H1 (cell line): ENCODE measurements at regions not wholly inside any gene's neighbourhood (a gene's known extent, or its start where the extent isn't known, plus 50 kb on each side); places are given as distances from the start of the nearest gene placed in this dataset.

Source experiments
- CTCF ChIA-PET: fragments of 300-600 bp; sonication (Branson Sonifier 250); formaldehyde crosslinking; loops from one replicate; lab custom pipeline; 2021; ENCODE audit not compliant: partially characterized antibody; lab: Charles Lee
- POLR2A ChIA-PET: fragments of 300-600 bp; sonication (Branson Sonifier 250); formaldehyde crosslinking; loops from one replicate; lab custom pipeline; 2021; ENCODE audit warnings: inconsistent platforms; ENCODE audit not compliant: partially characterized antibody; lab: Charles Lee
- DNase-seq, 2 experiments: peaks; one replicate each; pipeline versions ENCODE4 v3.0.0 to v3.0.0-alpha.2; 2010 to 2022; ENCODE audit warnings: low spot score in 2 of 2, low read depth in 1 of 2, mixed read lengths in 1 of 2
- FAIRE-seq: peaks from 2 replicates; lab custom pipeline; 2011; peaks lifted over from hg19 to GRCh38; lab: Jason Lieb, UNC
- H2AFZ ChIP-seq: 2 replicates; pipeline ENCODE4 v1.8.1; 2012; ENCODE audit warnings: low read length, inconsistent platforms
- H2AK5ac ChIP-seq: 2 replicates; pipeline ENCODE4 v1.6.1; 2013; ENCODE audit warnings: low read depth, low read length
- H2BK120ac ChIP-seq: replicated peaks from 2 replicates; pipeline ENCODE3; 2013; ENCODE audit warnings: low read depth, low read length, inconsistent platforms
- H2BK12ac ChIP-seq: 2 replicates; pipeline ENCODE4 v1.6.1; 2013; ENCODE audit warnings: low read depth, low read length
- H2BK15ac ChIP-seq: 2 replicates; pipeline ENCODE4 v1.6.1; 2013; ENCODE audit warnings: low read length
- H2BK20ac ChIP-seq: 2 replicates; pipeline ENCODE4 v1.6.1; 2013; ENCODE audit warnings: low read length
- H2BK5ac ChIP-seq: 2 replicates; pipeline ENCODE4 v1.6.1; 2013; ENCODE audit warnings: low read depth, low read length
- H3K14ac ChIP-seq: 2 replicates; pipeline ENCODE4 v1.6.1; 2013; ENCODE audit warnings: inconsistent platforms; ENCODE audit not compliant: insufficient read length
- H3K18ac ChIP-seq: 2 replicates; pipeline ENCODE4 v1.6.1; 2013; ENCODE audit warnings: low read length; ENCODE audit errors: extremely low read depth
- H3K23ac ChIP-seq: 2 replicates; pipeline ENCODE4 v1.6.1; 2013; ENCODE audit warnings: inconsistent platforms; ENCODE audit not compliant: insufficient read length
- H3K23me2 ChIP-seq: 2 replicates; pipeline ENCODE4 v1.6.1; 2013; ENCODE audit warnings: low read depth, low read length
- H3K27ac ChIP-seq: 2 replicates; pipeline ENCODE4 v1.6.1; 2011; ENCODE audit warnings: low read depth, low read length, inconsistent platforms
- H3K27me3 ChIP-seq, 4 experiments: replicated peaks in 1 of 4; 1 replicate in 1 of 4; 2 replicates in 3 of 4; pipeline versions ENCODE4 v1.6.1 to v1.8.1; 2011 to 2013; ENCODE audit warnings: low read length in 3 of 4, mild to moderate bottlenecking in 3 of 4, inconsistent platforms in 2 of 4, mixed read lengths in 2 of 4, moderate library complexity in 1 of 4; ENCODE audit not compliant: control insufficient read depth in 3 of 4, insufficient read depth in 3 of 4; ENCODE audit errors: extremely low read depth in 1 of 4
- H3K36me3 ChIP-seq, 4 experiments: 2 replicates each; pipeline versions ENCODE4 v1.6.1 to v1.8.1; 2011 to 2013; ENCODE audit warnings: mild to moderate bottlenecking in 4 of 4, low read length in 3 of 4, moderate library complexity in 2 of 4, control low read depth in 1 of 4, inconsistent platforms in 1 of 4; ENCODE audit not compliant: insufficient read depth in 4 of 4, control insufficient read depth in 2 of 4
- H3K4ac ChIP-seq: replicated peaks from 2 replicates; pipeline ENCODE3; 2013; ENCODE audit warnings: low read length, low read depth, mixed read lengths, inconsistent platforms; ENCODE audit not compliant: insufficient read length
- H3K4me1 ChIP-seq, 4 experiments: replicated peaks in 1 of 4; 1 replicate in 1 of 4; 2 replicates in 3 of 4; pipeline versions ENCODE4 v1.6.1 to v1.8.1; 2011 to 2013; ENCODE audit warnings: low read length in 3 of 4, inconsistent platforms in 2 of 4, mixed read lengths in 1 of 4; ENCODE audit not compliant: insufficient read depth in 4 of 4, control insufficient read depth in 3 of 4
- H3K4me2 ChIP-seq, 2 experiments: 2 replicates each; pipeline versions ENCODE4 v1.6.1 to v1.8.1; 2011 to 2013; ENCODE audit warnings: low read depth in 2 of 2, low read length in 2 of 2, control low read depth in 1 of 2, inconsistent platforms in 1 of 2, mild to moderate bottlenecking in 1 of 2; ENCODE audit not compliant: insufficient read depth in 1 of 2
- H3K4me3 ChIP-seq, 4 experiments: fragments of 200-600, 300-600 bp in 1 of 4; sonication (generic), shearing (Covaris generic), sonication (Bioruptor Twin) in 1 of 4; 2 replicates each; pipeline versions ENCODE4 v1.5.1 to v1.8.1; 2011 to 2016; ENCODE audit warnings: low read length in 4 of 4, low read depth in 3 of 4, control low read depth in 2 of 4, inconsistent platforms in 2 of 4, mild to moderate bottlenecking in 2 of 4, mixed read lengths in 1 of 4, moderate library complexity in 1 of 4; ENCODE audit not compliant: insufficient read depth in 2 of 4; ENCODE audit errors: extremely low read depth in 1 of 4
- H3K56ac ChIP-seq: replicated peaks from 2 replicates; pipeline ENCODE3; 2013; ENCODE audit warnings: low read depth, mild to moderate bottlenecking, mixed read lengths, low read length, inconsistent platforms; ENCODE audit not compliant: insufficient read length
- H3K79me1 ChIP-seq: 2 replicates; pipeline ENCODE4 v1.6.1; 2013; ENCODE audit warnings: low read depth, low read length, control low read depth
- H3K79me2 ChIP-seq, 2 experiments: 2 replicates each; pipeline versions ENCODE4 v1.6.1 to v1.8.1; 2012 to 2013; ENCODE audit warnings: low read length in 2 of 2, mild to moderate bottlenecking in 2 of 2, inconsistent platforms in 1 of 2; ENCODE audit not compliant: insufficient read depth in 2 of 2, control insufficient read depth in 1 of 2
- H3K9ac ChIP-seq, 4 experiments: replicated peaks in 1 of 4; 1 replicate in 1 of 4; 2 replicates in 3 of 4; pipeline versions ENCODE4 v1.6.1 to v1.8.1; 2011 to 2013; ENCODE audit warnings: low read depth in 3 of 4, low read length in 3 of 4, control low read depth in 2 of 4, mild to moderate bottlenecking in 2 of 4, moderate library complexity in 2 of 4, inconsistent platforms in 1 of 4; ENCODE audit errors: extremely low read depth in 1 of 4
- H3K9me3 ChIP-seq, 2 experiments: 2 replicates each; pipeline versions ENCODE4 v1.6.1 to v1.8.1; 2012 to 2013; ENCODE audit warnings: mild to moderate bottlenecking in 2 of 2, moderate library complexity in 2 of 2, control low read depth in 1 of 2, inconsistent platforms in 1 of 2, low read depth in 1 of 2, low read length in 1 of 2, mixed read lengths in 1 of 2; ENCODE audit not compliant: insufficient read depth in 2 of 2
- H4K20me1 ChIP-seq, 2 experiments: replicated peaks in 1 of 2; 2 replicates each; pipeline versions ENCODE3 to v1.8.1; 2011 to 2013; ENCODE audit warnings: inconsistent platforms in 2 of 2, low read length in 2 of 2, mild to moderate bottlenecking in 1 of 2; ENCODE audit not compliant: insufficient read depth in 2 of 2, control insufficient read depth in 1 of 2
- H4K5ac ChIP-seq: 2 replicates; pipeline ENCODE4 v1.6.1; 2013; ENCODE audit warnings: low read length, low read depth, mixed read lengths, inconsistent platforms; ENCODE audit not compliant: insufficient read length
- H4K8ac ChIP-seq: 2 replicates; pipeline ENCODE4 v1.8.0; 2013; ENCODE audit warnings: mild to moderate bottlenecking, moderate library complexity, low read length, inconsistent platforms; ENCODE audit not compliant: insufficient read depth; ENCODE audit errors: extremely low read depth
- H4K91ac ChIP-seq: replicated peaks from 2 replicates; pipeline ENCODE3; 2013; ENCODE audit warnings: low read length, mixed read lengths, inconsistent platforms; ENCODE audit not compliant: insufficient read length
- ATF2 ChIP-seq: IDR thresholded peaks from 2 replicates; pipeline ENCODE4 v1.6.1; 2012; ENCODE audit warnings: low read length, inconsistent platforms
- BRCA1 ChIP-seq: IDR thresholded peaks from 2 replicates; pipeline ENCODE4 v1.6.1; 2012; ENCODE audit warnings: low read depth, low read length, improper control_type of control experiment
- CBX5 ChIP-seq: fragments of 300-800, 300-1000 bp; sonication (generic); IDR thresholded peaks from 2 replicates; pipeline ENCODE4 v1.7.1; 2016; ENCODE audit warnings: antibody characterized with exemption, low read length, low read depth
- CREB1 ChIP-seq: IDR thresholded peaks from 2 replicates; pipeline ENCODE4 v1.6.1; 2012; ENCODE audit warnings: inconsistent platforms
- CTCF ChIP-seq, 3 experiments: IDR thresholded peaks; 1 replicate in 2 of 3; 2 replicates in 1 of 3; pipeline versions ENCODE4 v1.5.1 to v1.6.1; 2011; ENCODE audit warnings: low read length in 3 of 3, mild to moderate bottlenecking in 3 of 3, inconsistent platforms in 2 of 3, low read depth in 1 of 3, moderate library complexity in 1 of 3; ENCODE audit not compliant: insufficient read depth in 1 of 3; ENCODE audit errors: control extremely low read depth in 1 of 3
- EGR1 ChIP-seq: IDR thresholded peaks from 2 replicates; pipeline ENCODE4 v1.6.1; 2011; ENCODE audit warnings: low read depth, low read length, borderline replicate concordance
- NANOG ChIP-seq: IDR thresholded peaks from 2 replicates; pipeline ENCODE4 v1.6.1; 2011; ENCODE audit warnings: low read length, low read depth, mild to moderate bottlenecking, inconsistent platforms; ENCODE audit not compliant: insufficient read depth, poor library complexity, severe bottlenecking
- RBBP5 ChIP-seq: IDR thresholded peaks from 2 replicates; pipeline ENCODE4 v1.7.1; 2012; ENCODE audit warnings: low read depth, mild to moderate bottlenecking, inconsistent platforms, low read length, moderate library complexity, borderline replicate concordance
- SIRT6 ChIP-seq: IDR thresholded peaks from one replicate; pipeline ENCODE4 v1.7.1; 2012; ENCODE audit warnings: low read length, inconsistent platforms
- SP1 ChIP-seq: IDR thresholded peaks from 2 replicates; pipeline ENCODE4 v1.6.1; 2011; ENCODE audit warnings: low read depth, low read length
- TAF7 ChIP-seq: optimal IDR thresholded peaks from 2 replicates; pipeline ENCODE3; 2011; ENCODE audit warnings: low read depth, mild to moderate bottlenecking, inconsistent platforms, low read length, moderate library complexity, borderline replicate concordance
- WGBS, 2 experiments: shearing (Covaris generic) in 1 of 2; methylation state at CpG; one replicate each; pipeline versions ENCODE4 v1.1.6 to v1.1.7; 2013 to 2015; ENCODE audit warnings: low lambda C conversion rate in 2 of 2, mixed read lengths in 2 of 2, inconsistent platforms in 1 of 2, low coverage in 1 of 2, missing lambda C conversion rate in 1 of 2; ENCODE audit not compliant: insufficient replicate concordance in 2 of 2, insufficient coverage in 1 of 2, insufficient read length in 1 of 2; ENCODE audit errors: extremely low coverage in 1 of 2, missing lambda C conversion rate in 1 of 2; 5-methylcytosine and 5-hydroxymethylcytosine counted together

GRCh38 chr21:9753943-9754342 is 767.4 kb upstream of the TPTE start:
- Histone ChIP-seq H2AK5ac (no peak overlapping the region), H3K56ac (no peak overlapping the region), H2BK15ac (no peak overlapping the region), H3K27me3 (no peaks in the 10 kb centered on the region), H3K4me1 (no peaks in the 10 kb centered on the region), H3K14ac (no peak overlapping the region), H3K79me2 (no peaks in the 10 kb centered on the region), H3K4me3 (no peak overlapping the region), H3K9me3 (peaks cover 63 to 79% of the 10 kb centered on the region in 2 experiments), H2BK12ac (no peak overlapping the region), H2BK20ac (no peak overlapping the region), H4K91ac (no peak overlapping the region), H4K20me1 (no peaks in the 10 kb centered on the region), H3K27ac (no peak overlapping the region), H3K79me1 (no peaks in the 10 kb centered on the region), H3K4me2 (no peak overlapping the region), H3K23me2 (no peaks in the 10 kb centered on the region), H2AFZ (no peak overlapping the region), H4K5ac (no peak overlapping the region), H3K36me3 (no peaks in the 10 kb centered on the region; a peak in 2 of 8 replicates), H4K8ac (no peak overlapping the region), H2BK120ac (no peak overlapping the region), H3K23ac (no peak overlapping the region), H3K9ac (no peak overlapping the region), H3K4ac (no peak overlapping the region), H2BK5ac (no peak overlapping the region), H3K18ac (no peak overlapping the region)
- ChIA-PET CTCF (no interaction called here), POLR2A (no interaction called here)
- FAIRE-seq (no peak), DNase-seq (no peak)
- WGBS, 2 experiments, result 68% methylated on average over 7 of the region's 7 CpGs; no CpG with 5 or more reads in 1 of the 2 experiments
- TF ChIP-seq ATF2 (no peak), CREB1 (no peak), BRCA1 (no peak), SIRT6 (no peak), RBBP5 (no peak), SP1 (no peak), EGR1 (no peak), NANOG (no peak), TAF7 (no peak), CBX5 (no peak), CTCF (IDR thresholded peaks at IDR 0.05; ENCODE audit: control extremely low read depth in 1 of 3, insufficient read depth in 1 of 3, low read depth in 1 of 3, low read length in 3 of 3) (no peak)
